Activated CD4-positive, alpha-beta T cell treated with anti-CD3 and anti-CD28 coated beads, Interleukin-2, Interleukin-6, amounts not matched to agents 100 ng/mL and 50 ng/mL, durations not matched to agents 16 hours and 8 hours (primary cell): ENCODE measurements at regions not wholly inside any gene's neighbourhood (a gene's known extent, or its start where the extent isn't known, plus 50 kb on each side); places are given as distances from the start of the nearest gene placed in this dataset.

ENCODE experiments used
- DNase-seq: peaks from one replicate; pipeline ENCODE4 v3.0.0-alpha.2; 2020

DNA sequence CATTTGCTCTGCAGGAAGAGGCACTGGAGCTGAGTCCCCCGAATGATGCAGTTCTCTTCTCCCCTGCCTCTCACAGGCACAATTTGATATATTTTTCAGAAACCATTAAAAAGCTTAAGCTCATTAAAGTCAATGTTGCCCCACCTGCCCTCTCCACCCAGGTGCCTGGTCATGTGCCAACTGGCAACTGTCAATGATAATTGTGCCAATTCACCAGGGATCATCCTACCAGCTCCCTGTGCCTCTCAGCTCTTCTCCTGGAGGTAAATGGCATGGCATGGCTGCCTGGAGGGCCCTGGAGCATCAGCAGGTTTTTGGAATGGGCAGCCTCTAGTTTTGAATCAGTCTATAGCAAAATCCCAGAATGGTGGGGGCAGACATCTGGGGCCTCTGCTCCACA is 279.6 kb upstream of the ID2 start:
- DNase-seq, result no peak

DNA sequence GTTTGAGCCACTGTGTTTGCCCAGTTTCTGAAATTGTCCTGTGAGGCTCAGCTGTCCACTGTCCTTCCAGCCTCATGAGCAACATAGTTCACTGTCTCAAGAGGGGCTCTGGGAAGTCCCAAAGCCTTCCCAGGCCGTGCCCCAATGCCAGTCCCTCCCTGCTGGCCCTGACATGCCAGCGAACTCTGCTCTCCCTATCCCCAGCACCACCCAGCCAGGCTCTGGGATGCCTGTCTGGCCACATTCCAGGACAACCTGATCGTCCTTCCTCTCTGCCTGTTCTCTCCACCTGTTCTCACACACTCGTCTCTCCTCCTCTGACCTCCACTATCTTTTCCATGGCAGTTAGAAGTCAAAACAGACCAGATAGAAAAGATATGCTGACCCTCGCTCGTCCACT is 278.0 kb upstream of the ID2 start:
- DNase-seq, result no peak

DNA sequence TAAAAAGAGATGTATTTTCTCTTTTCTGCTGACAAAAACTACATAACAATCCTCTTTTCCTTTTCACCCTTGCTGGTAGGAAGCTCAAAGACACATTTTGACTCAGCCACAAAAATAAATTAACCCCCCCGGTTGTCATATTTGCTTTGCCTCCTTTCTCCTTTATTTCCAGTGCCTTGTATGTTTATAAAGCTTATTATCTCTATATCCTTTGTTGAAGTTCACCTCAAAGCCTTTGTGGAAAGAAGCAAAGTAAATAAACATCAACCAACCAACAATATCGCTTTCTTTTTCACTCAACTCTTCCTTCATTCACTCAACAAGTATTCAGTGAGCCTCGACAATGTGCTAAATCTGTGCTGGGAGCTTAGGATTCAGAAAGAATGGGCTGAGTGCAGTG is 276.5 kb upstream of the ID2 start:
- DNase-seq, result no peak

DNA sequence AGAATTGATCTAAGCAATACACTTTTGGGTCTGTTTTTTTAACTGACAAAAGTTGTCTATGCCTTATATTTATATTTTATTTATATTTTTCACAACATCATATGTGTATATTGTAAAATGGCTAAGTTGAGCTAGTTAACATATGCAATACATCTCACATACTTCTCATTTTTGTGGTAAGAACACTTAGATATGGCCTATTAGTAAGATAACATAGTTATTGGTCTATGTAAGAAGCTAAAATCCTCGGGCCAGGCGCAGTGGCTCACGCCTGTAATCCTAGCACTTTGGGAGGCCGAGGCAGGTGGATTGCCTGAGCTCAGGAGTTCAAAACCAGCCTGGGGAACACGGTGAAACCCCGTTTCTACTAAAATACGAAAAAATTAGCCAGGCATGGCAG is 275.6 kb upstream of the ID2 start:
- DNase-seq, result no peak

DNA sequence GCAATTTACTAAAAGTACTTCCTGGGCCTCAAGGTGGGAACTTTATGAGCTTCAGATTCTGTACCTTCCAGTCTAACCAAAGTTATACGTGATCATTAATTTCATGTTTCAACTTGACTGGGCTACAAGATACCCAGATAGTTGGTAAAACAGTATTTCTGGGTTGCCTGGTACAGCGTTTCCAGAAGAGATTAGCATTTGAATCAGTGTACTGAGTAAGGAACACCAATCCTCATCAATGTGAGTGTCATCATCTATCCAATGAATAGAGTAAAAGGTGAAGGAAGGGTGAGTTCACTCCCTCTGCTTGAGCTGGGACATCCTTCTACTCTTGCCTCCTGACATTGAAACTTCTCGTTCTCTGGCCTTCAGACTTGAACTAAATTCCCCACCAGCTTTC is 274.5 kb upstream of the ID2 start:
- no peak for DNase-seq

DNA sequence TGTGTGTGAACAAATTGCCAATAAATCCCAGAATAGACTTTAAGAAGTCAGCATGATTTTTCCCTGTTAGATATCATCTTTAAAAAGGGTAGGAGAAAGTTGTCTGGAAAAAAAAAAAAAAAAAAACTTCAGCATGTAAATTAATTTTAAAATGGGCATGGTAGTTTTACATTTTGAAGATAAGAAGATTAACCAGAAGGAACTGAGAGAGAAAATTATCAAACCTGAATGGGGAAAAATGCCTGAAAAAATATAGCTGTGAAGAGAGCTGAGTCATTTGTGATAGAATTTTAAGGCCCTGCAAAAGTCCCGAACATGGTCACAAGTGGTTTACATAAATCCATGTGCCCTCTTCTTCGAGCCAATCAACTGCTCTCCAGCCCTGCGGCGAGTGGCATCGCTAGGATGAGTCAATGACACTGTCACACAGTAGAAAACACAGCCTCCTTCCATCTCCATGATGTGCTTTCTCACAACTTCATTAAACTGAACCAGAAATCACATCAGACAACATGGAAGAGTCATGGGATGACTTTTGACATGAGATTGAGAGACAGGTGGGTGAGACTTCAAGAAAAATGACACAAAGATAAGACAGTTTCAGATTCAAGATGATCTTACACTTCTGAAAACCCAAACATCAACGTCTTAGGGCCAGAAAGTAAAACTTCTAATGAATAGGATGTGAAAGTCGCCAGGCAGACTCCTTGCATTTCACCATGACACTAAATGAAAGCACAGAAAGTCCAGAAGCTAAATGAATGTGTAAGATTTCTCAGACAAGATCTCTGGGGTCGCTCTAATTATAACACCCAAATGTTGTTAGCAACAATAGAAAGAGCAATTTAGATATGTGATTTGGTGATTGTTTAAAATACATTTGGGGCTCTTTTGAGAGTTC is 273.0 kb upstream of the ID2 start:
- DNase-seq, result peak; percentile 91

DNA sequence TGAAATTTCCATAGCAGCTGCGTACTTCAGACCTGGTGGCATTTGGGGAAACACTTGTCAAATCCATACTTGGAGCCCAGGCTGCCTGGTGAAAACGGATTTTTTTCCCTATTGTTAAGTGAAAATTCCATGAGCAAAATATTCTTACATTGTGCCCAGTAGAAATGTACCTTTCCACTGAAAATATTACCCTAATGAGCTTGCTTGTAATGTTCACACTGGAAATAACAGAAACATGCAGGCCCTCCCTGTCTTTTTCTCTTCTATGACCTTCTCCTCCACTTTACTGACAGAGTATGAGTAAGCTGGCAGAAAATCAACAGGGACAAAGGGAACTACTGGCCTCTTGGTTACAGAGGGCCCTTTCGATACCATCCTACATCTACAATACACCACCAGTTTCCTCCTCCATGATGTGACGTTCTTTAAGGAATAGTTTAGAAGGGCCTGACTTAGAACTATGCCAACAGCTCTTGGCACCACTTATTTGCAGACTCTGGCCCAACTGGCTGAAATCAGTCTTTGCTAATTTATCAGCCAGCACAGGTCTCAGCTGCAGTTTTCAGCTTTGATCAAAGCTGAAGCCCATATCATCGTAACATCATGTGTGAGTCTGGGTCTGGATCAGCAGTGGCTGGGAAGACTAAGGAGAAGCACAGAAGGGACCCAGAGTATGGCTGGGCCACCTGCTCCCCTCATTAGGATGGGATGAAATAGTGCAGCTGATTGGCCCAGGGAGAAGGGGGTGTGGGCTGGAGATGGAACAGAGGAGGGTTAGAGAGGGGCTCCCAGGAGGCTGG is 272.2 kb upstream of the ID2 start:
- no peak for DNase-seq

DNA sequence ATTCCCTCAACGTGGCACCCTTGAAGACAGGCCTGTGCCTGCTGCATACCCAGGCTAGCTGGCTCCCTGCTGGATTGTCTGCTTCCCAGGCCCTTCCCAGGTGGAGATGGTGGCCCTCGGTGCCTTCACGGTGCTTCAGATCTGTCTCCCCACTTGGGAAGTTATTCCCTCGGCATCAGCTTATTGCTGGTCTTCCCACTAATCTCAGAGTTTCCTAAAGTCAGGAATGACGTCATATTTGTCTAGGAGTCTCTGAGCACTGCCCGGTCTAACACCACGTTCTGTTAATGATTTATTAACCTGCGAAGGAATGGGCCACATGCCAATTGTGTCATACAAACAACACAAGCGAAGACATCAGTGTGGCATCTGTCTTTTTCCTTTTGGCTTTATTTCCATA is 269.8 kb upstream of the ID2 start:
- no peak for DNase-seq

DNA sequence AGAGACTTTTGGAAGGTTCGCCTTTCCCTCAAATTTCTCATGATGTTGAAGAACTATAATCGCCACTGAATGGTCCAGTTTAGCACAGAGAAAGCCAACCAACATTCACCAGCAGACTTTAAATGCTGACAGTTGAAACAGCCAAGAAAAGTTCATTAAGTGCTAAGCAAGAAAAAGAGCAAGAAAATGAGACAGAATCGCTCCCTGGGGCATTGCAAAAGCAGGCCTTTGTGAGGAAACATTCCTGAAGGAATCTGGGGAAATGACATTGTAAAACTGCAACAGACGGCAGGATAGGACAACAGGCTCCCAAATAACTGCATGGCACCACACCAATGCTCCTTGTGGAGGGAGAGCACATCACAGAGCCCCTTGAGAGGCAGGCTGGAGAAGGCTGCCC is 269.3 kb upstream of the ID2 start:
- no peak for DNase-seq

DNA sequence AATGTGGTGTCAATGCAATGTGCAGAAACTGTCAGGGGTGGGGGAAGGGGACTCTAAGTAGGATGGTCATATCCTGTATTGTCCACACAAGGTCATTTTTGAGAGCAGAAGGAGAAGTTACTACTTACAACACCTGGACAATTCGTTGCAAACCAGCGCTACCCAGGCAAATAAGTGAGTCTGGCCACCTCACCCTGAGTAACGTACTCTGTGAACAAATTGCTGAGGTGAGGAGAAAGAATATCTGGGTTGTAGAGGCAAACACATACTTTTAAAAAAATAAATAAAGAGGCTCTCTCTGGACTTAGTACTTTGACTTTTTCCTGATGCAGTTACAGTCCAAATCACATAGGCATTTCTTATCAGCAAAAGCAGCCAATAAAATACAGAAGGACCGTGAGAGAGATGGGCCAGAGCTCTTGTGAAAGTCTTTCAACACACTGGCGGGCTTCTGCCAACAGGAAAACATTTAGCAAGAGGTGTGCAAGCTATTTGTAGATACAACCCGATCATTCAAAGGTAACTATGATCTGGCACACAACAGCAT is 268.2 kb upstream of the ID2 start:
- DNase-seq, result no peak

DNA sequence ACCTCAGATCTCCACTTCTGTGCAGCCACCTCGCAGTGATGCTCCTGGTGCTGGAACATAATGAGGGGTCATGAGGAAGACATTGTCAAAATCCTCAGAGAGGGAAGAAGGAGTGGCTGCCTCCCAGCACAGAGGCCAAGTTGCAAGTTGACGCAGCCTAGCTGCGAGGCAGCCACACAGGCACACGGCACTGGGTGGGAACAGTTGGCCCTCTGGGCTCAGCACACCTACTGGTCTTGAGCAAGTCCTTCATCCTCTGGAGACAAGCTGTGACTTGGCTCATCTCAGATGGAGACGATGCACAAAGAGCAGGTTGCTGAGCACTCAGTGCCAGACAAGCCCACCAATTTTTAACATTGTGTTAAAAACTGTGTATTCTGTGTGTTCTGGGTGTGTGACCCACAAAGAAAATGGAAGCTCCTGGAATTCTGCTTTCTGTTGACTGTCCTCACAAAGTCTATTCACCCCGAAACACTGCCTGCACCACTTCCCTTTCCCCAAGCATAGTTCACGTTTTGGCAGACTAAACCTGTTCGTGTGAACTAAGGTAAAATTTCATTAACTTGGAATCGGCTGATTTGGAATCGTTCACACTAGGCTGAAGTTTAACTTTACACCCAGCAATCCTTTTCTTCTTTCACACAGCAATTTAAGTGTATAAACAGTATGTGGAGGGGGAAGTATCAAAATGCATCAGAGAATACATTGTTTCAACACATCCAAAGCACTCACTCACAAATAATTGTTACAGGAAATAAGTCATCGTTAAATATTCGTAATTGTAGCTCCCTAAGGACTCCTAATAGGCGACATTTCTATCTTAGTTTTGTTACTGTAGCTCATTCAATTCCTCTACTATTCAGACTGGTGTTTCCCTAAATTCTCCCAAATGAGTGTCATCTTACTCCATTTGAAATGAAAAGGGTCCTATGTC is 266.6 kb upstream of the ID2 start:
- no peak for DNase-seq

DNA sequence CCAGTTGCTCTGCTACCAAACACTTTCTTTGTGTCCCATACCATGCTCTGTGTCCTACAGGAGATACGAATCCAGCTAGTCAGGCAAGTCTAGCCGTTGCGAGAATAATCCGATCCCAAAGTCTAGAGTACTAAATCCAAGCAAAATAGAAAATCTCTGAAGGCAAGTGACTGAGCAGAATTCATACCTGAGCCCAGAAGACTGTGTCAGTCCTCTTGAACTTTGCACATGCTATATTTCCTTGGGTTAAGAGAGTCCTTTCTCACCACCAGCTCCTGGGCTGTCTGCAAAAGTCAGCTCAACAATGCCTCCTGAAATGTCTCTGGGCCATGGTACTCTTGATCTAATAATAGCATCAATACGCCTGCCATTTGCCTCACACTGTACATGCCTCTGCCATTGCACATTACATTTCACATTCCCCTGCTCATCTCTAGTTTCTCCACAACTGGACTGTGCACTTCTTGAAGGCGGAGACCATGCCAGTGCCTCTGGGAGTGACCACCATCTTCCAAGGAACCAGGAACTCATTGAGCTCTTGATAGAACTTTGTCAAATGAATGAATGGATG is 265.8 kb upstream of the ID2 start:
- no peak for DNase-seq

DNA sequence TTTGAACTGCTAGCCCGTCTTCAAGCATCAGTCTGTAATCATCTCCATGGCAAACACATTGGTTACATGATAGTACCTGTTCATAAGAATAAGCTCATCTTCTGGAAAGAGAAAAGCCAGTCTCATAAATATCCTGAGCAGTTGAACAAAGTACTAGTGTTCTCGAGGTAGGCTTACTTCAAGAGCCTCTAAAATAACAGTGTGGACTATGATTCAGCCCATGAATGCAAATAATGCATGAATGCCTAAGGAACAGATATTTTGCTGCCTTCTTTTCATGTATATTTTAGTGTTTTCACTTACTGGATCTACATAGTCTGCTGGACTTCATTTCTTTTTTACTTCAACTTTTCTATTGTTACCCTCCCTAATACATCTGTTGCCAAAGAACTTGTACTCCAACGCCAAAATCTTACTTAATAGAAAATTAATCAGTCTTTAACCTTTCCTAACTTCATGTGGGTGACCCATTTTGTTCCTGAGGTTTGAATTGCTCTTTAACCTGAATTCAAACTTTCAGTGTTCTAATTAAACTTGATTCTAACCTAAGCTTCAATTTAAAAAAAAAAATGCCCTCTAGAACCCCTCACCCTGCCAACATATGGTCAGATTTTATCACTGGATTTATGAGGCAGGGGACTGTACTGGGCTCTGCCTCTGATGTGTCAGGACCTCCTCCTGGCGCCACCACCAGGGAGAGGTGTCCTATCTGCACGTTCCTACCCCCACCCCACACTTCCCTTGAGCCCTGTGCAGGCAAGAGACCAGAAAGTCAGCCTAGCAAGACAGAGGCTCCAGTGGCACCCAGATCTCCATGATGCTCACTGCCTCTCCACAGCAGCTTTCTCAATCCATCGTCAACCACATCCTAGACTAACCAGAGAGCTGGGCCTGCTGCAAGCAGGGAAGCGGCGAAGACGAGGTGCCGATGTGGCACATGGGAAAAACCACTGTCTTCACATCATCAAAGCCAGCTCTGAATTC is 264.7 kb upstream of the ID2 start:
- no peak for DNase-seq

DNA sequence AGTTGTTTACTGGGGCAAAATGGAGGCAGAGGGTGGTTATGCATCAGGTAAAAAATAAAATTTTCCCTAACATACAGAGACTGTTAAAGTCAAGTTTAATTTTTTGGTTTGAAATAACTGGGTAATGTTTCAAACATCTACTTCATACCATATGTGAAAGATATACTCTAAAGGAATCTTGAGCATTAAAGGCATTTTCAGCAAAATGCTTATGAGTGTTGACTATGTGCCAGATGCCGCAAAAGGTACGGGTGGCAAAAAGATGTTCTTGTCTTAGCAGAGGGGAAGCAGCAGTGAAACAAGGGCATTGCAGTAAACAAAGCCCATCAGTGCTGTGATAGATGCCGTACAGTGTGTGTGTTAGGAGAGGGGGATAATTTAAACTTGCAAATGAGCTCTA is 263.1 kb upstream of the ID2 start:
- no peak for DNase-seq

DNA sequence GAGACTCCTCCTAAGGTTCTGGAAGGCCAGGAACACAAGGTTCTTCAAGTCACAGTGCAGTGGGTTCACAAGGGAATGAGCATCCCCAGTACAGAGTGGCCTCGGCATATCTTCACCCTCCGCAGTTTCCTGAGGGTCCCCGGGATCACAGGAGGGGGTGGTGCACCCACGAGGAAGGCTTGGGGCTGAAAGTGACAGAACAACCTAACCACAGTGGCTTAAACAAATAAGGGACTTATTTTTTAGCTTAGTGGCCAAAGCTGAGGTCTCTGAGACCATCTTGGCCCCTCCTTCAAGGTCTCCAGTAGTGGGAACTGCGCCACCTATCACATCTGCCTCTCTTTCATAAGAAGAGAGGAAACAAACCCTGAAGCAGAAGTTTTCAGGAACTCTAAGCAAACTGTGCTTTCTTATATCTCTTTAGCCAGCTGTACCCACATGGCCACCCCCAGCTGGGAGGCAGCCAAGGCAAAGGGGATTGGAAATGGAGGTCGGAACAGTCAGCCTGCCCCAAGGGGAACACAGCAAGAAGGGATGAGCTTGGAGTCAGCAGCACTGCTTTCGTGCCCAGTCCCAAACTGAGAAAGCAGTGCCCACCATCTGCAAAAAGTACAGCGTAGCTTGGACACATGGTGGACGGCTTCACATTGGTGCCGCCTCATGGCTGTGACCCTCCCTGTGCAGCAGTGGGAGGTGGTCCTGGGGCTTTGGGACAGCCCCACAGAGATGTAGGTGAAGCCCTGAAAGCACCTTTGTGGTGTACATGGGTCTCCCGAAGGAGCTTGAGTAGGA is 260.0 kb upstream of the ID2 start:
- no peak for DNase-seq

DNA sequence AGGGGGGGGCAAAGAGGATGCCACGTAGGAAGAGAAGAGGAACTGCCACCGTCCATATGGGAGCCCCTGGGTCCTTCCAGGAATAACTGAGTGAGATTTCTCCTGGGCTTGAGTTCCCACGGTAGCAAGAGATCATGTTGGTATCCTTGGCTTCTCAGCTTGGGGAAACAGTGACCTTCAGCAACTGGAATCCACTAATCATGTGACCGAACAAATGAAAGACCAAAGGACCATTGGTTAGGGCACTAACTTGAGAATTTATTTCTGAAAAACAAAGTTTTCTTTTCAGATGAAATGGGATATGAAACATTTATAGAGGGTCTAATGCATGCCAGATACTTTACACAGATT is 259.4 kb upstream of the ID2 start:
- DNase-seq, result no peak

DNA sequence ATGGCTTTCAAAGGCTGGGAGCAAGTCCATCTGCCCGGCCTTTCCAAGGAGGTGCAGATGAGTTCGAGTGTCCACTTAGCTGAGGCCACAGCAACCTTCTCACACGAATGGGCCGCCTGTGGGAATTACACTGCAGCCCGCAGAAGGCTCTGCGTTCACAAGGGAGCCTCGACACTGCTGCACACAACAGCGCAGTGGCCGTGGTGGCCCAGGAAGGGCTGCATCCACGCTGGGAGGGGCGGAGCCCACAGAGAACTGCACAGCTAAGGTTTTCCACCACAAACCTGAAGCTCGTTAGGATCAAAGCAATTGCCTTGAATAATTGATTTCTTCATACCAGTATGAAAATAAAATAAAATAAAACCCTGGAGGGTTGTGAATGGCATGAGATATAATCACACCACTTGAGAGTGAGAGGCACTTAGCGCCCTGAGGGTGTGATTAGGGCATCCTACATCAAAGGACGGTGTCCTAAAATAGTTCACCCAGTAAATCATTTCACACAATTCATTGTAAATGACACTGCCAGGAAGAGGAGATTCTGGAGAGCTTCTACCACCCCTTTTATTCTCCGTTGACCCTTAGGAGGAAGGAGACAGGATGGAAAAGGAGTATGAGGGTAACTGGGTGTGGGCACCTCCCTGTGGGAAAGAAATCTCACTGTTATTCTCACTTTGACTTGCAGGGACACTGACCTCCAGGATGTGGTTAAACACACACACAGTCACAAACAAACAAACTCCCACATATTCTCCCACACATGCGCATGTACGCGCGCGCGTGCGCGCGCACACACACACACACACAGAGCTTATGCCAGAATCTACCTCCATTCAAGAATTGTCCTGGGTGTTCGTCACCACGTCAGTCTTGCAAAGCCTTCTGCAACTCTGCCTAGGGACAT is 256.6 kb upstream of the ID2 start:
- peak; percentile 48 for DNase-seq

DNA sequence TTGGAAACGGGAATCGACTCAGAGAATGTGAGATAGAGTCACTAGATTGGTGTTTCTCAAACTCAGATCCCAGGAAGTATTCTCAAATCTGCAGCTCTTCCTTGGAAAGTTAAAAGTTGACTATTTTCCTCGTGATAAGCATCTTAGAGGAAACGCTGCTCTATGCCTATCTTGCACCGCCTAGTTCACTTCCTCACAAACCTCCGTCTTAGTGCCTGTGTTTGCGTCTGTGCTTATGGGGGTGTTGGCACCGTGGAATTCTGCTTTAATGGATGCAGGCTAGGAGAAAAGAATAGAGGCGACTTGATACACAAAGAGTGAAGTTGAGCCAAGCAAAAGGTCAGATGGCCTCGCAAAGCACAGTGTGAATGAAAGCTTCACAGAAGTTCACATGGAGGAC is 255.3 kb upstream of the ID2 start:
- no peak for DNase-seq

DNA sequence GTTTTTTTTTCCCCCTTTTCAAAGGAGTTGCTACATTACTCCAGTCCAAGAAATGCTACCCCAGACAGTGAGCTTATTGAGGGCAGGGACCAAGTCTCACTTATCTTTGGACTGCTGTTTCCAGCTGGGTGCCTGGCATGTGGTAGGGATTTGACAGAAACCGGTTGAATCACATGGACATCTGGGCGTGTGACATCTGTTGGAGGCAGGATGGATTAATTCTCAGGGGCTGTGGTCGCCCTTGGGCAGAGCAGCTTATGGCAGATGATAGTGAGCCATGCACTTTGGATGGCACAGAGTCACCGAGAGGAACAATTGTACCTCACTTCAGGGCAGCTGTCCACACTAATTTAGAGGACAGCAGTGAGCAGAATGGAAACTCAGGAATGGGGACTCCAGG is 254.6 kb upstream of the ID2 start:
- no peak for DNase-seq
